Left lobe of liver (tissue), 2 donors: ENCODE measurements at regions not wholly inside any gene's neighbourhood (a gene's known extent, or its start where the extent isn't known, plus 50 kb on each side); places are given as distances from the start of the nearest gene placed in this dataset.
A peak's percentile ranks its signal among the peaks of the same experiment; 100 is the strongest.
"Not testable (repeated sequence)": the region's sequence is repeated elsewhere in the genome, so short reads cannot be mapped to it uniquely, and the experiment has no call there.

Experiments used
- ATAC-seq: fragments of 200-7000 bp; cut with Tn5 transposase; one replicate; pipeline ENCODE4 v1.9.1; 2020; ENCODE audit warnings: mild to moderate bottlenecking, moderate library complexity
- DNase-seq: peaks from one replicate; pipeline ENCODE4 v3.0.0-alpha.2; 2020; ENCODE audit warnings: low spot score
- donor health status: DM: no; HTN: no; CAD: no; lungs with moderate emphysema.
- donor health status: DM: no; HTN: yes; CAD: no.

- not testable (repeated sequence) for ATAC-seq, DNase-seq
Measured at GRCh38 chr11:34797497-34797896, 118.7 kb downstream of the APIP start.

DNA sequence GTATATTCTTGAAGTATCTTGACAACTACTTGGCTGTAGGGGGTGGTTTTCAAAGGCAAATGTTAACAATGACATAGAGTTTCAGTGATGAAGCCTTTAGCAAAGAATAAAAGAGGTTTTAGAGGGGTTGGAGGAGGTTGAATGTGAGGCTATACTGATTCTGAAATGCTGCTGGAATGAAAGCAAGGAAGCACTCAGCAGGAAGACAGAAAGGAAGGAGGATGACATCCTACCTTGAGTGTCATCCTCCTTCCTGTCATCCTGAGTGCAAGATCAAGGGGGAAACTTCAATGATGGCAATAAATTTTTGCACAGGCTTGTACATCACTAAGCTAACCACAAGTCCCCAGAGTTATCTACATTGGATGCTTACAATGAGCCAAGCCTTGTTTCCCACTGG, 120.5 kb downstream of the APIP start:
- DNase-seq (no peak), ATAC-seq (no peak)

GRCh38 chr11:34794696-34795095, 121.5 kb downstream of the APIP start:
- DNase-seq (no peak), ATAC-seq (no peak)

GRCh38 chr11:34793666-34794065, 122.5 kb downstream of the APIP start:
- ATAC-seq (peak; percentile 65), DNase-seq (no peak)

GRCh38 chr11:34792814-34793258, 123.3 kb downstream of the APIP start:
- DNase-seq (peak; percentile 60), ATAC-seq (peak; percentile 60)

DNA sequence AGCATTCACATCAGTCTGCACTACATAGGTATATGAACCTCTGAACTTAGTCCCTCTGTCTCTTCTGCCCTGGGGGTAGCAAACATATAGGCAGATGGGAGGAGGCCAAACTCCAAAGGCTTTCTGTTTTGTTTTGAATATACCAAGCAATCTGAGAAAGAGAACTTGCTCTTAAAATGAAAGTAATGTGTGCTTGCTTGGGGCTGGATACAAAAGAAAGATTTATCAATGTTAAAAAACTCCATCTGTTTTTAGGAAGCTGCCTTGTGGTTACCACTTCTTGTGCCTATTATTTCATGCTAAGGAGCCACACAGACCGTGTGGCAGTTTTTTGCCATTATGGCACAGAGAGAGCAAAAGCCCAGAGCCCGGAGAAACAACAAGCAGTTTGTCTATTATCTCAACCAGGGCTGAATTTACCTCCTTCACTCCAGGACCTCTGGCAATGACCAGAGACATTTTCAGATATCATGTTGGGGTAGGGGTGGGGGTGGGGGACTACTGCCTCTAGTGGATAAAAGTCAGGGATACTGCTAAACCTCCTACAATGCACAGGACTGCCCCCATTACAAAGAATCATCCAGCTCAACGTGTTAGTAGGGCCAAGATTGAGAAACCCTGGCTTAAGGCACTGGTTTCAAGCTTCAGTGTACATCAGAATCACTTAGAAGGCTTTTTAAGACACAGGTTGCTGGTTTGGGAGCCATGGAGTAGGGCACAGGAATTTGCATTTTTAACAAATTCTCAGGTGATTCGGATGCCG, 124.2 kb downstream of the APIP start:
- no peak for DNase-seq
- ATAC-seq: peak; percentile 32

- no peak for DNase-seq
- ATAC-seq: peak; percentile 53
Measured at GRCh38 chr11:34790620-34791019, 125.6 kb downstream of the APIP start.

DNA sequence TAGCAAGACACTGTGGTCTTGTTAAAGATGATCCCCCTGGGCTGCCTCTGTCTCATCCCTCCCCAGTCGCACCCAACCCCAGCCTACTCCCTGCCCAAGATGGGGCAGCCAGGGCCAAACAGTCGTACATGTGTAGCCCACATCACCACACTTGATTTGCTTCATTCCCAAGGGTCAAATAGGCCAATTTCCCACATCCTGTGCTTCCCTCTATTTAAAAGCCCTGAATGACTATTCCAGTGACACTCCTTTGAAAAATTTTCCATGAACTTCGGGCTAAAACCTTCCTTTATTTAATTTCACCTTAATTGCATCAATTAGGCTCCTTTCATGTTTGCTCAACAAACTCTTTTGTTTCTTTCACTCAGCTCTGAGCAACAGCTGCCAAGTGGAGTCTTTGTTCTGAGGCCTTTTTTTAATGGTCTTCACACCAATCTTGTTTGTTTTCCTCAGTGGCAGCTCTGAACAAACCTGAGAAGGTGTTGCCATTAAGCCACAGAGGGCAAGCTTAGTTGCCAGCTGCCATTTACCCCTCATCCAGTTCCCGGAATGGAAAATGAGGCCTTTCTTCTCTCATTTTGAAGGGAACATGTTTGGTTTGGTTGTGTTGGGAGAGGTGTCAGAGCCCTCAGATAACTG, 126.9 kb downstream of the APIP start:
- DNase-seq (no peak), ATAC-seq (no peak)

- DNase-seq (no peak), ATAC-seq (no peak)
Measured at GRCh38 chr11:34788642-34789041, 127.5 kb downstream of the APIP start.

- DNase-seq (no peak), ATAC-seq (no peak)
Measured at GRCh38 chr11:34787895-34788294, 128.3 kb downstream of the APIP start.

- DNase-seq (no peak), ATAC-seq (no peak)
Measured at GRCh38 chr11:34787348-34787747, 128.8 kb downstream of the APIP start.

DNA sequence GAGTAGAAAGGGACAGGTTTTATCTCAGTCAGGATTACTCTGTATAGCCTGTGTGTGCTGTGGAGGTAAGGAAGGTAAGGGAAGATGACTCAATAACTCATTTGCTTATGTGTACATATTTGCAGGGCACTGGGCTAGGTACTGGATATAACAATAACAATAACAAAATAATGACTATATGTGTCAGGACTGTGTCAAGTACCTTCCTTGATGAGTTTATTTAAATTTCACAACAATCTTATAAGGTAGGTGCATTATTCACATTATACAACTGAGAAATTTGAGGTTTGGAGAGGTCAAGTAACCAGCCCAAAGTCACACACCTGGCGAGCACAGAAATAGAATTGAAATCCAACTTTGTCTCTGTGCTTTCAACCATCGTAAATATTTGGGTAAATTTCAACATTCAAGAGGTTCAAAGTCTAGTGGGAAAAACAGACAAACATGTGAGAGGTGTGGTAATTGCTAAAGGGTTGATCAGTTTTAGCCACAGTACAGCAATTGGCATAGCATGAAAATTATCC, 131.8 kb downstream of the APIP start:
- DNase-seq: no peak
- ATAC-seq: peak; percentile 78

GRCh38 chr11:34783816-34784317, 132.3 kb downstream of the APIP start:
- ATAC-seq (peak; percentile 86), DNase-seq (peak; percentile 79)

GRCh38 chr11:34781826-34782225, 134.4 kb downstream of the APIP start:
- not testable (repeated sequence) for DNase-seq, ATAC-seq

GRCh38 chr11:34775417-34775888, 140.7 kb downstream of the APIP start:
- peak; percentile 76 for DNase-seq

DNA sequence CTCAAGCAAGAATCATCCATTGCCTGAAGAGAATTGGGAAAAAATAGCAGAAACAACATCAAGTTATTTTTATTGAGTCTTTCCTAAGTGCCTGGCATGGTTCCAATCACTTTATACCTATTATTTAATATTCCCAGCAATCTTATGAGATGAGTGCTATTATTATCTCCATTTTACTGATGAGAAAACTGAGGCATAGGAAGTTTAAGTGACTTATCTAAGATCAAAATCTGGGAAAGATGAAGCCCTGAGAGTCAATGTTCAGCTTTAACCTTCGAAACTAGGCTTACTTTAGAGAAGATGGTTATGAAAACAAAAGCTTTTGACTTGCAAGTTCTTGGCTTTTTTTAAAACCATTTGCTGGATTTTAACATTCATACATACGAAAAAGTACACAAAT, 141.6 kb downstream of the APIP start:
- ATAC-seq (no peak), DNase-seq (no peak)

More at GRCh38 chr11:34775417-34775888, 140.7 kb downstream of the APIP start:
- ATAC-seq: peak; percentile 96

DNA sequence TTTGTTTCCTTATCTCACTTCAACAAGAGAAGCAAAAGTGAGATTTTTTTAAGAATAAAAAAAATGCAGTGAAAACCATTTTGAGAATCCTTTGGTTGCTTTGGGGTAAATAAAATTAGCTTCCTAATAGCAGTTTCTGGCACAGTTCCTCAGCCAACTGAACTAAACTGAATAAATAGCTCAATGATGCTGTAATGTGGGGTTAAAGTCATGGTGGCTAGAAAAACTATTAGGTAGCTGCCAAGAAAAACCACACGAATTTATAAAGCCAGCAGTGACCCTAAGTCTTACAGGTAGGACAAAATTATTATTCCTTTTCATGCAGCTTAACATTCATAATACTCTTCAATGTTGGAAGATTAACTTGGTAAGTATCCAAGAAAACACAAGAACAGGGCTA, 142.4 kb downstream of the APIP start:
- no peak for DNase-seq
- ATAC-seq: peak; percentile 52

DNA sequence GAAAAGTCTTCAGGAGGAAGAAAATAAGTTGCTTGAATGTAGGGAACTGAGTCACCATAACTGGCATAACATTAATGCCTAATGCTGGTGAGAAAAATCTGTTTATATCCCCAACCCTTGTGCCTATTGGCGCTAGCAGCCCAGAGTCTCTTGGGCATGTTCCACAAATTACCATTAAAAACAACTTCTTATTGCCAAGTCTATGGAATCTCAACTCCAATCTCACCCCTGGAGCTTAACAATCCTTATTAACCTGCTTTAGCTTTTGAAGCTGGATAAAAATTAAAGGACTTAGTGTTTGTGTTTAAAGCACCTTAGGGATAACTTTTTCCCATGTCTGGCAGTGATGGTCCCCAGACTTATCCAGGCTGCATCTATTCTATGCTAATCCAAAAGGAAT, 143.0 kb downstream of the APIP start:
- ATAC-seq (no peak), DNase-seq (no peak)

DNA sequence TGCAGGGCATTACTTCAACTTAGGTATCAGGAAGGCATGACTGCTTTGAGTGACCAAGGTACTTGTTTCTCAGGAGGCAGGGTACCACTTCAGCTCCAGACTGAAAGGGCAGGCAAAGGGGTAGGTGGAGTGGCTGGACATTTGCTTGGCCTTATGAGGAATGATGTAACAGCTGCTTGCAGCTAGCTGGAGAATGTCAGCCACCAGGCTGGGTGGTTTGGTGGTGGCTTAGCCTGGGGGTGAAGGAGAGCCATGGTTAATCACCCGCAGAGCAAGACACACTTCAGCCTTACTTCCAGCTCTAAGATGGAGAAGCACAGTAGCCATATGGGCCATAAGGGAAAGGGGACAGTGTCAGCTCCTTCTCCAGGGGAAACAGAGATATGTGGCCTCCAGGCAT, 146.1 kb downstream of the APIP start:
- ATAC-seq: no peak

DNA sequence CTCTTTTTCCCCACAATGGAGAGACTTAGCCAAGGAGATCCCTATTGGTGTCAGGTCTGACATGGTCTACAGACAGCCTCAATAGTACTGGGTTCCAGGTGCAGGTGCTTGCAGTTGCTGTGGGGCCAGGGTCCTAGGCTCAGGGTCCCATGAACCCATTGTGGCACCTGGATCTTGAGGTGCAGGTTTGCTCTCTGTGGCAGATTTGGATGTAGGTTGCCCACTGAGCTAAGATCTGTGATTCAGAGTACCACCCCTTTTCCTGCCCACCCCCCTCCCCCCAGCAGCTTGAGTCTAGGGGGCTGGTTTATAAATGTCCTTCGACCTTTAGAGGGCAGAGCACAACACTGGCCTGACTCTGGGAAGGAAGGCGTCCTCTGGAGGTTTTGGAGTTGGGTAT, 147.0 kb downstream of the APIP start:
- DNase-seq (no peak), ATAC-seq (no peak)

More for the DNA sequence above, 146.1 kb downstream of the APIP start:
- DNase-seq: no peak

DNA sequence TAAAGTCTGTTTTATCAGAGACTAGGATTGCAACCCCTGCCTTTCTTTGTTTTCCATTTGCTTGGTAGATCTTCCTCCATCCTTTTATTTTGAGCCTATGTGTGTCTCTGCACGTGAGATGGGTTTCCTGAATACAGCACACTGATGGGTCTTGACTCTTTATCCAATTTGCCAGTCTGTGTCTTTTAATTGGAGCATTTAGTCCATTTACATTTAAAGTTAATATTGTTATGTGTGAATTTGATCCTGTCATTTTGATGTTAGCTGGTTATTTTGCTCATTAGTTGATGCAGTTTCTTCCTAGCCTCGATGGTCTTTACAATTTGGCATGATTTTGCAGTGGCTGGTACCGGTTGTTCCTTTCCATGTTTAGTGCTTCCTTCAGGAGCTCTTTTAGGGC, 141.7 kb downstream of the EHF start:
- not testable (repeated sequence) for DNase-seq, ATAC-seq

DNA sequence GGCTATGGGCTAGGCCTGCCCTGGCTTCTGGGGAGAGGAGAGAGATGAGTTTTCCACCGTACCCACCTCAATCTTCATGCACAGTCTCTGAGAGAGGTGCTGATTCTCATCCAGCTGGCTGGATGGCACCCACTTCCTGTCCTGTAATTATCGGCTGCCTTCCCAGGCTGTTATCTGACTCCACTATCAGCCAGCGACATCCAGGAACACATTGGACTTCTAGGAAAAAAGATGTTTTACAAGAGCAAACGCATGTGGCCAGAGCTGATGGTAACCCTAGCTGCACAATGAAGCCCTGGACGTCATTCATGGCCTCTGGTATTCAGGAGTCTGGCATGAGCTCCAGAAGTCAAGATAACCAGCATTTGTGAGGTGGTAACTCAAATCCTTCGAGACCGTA, 137.4 kb downstream of the EHF start:
- ATAC-seq: peak; percentile 97
- DNase-seq: peak; percentile 49
